Astrocyte (in vitro differentiated cells and primary cell): ENCODE measurements at regions not wholly inside any gene's neighbourhood (a gene's known extent, or its start where the extent isn't known, plus 50 kb on each side); places are given as distances from the start of the nearest gene placed in this dataset.
A peak's percentile ranks its signal among the peaks of the same experiment; 100 is the strongest.

Experiments used
- DNase-seq: peaks from one replicate; pipeline ENCODE4 v3.0.0-alpha.2; 2010; ENCODE audit warnings: low read depth
- FAIRE-seq: peaks from 2 replicates; lab custom pipeline; 2011; peaks lifted over from hg19 to GRCh38; lab: Jason Lieb, UNC
- H2AFZ ChIP-seq: 2 replicates; pipeline ENCODE4 v1.6.0; 2012; ENCODE audit warnings: low read depth, low read length, inconsistent platforms
- H3K27ac ChIP-seq: 2 replicates; pipeline ENCODE4 v1.5.1; 2011; ENCODE audit warnings: low read depth, low read length, inconsistent platforms
- H3K27me3 ChIP-seq: 2 replicates; pipeline ENCODE4 v1.6.0; 2011; ENCODE audit warnings: low read length, inconsistent platforms; ENCODE audit not compliant: insufficient read depth
- H3K36me3 ChIP-seq: 2 replicates; pipeline ENCODE4 v1.5.1; 2011; ENCODE audit warnings: low read length, inconsistent platforms; ENCODE audit not compliant: insufficient read depth
- H3K4me1 ChIP-seq: 2 replicates; pipeline ENCODE4 v1.5.1; 2011; ENCODE audit warnings: low read length, inconsistent platforms; ENCODE audit not compliant: insufficient read depth
- H3K4me2 ChIP-seq: 2 replicates; pipeline ENCODE4 v1.6.0; 2012; ENCODE audit warnings: low read length, inconsistent platforms
- H3K4me3 ChIP-seq: 2 replicates; pipeline ENCODE4 v1.5.1; 2011; ENCODE audit warnings: low read depth, mild to moderate bottlenecking, low read length, inconsistent platforms; ENCODE audit not compliant: insufficient read depth
- H3K79me2 ChIP-seq: 2 replicates; pipeline ENCODE4 v1.6.0; 2012; ENCODE audit warnings: mild to moderate bottlenecking, low read length, inconsistent platforms; ENCODE audit not compliant: insufficient read depth
- H3K9ac ChIP-seq: 2 replicates; pipeline ENCODE4 v1.6.0; 2012; ENCODE audit warnings: mild to moderate bottlenecking, low read length, inconsistent platforms
- H3K9me3 ChIP-seq: 2 replicates; pipeline ENCODE4 v1.5.1; 2012; ENCODE audit warnings: low read depth, mild to moderate bottlenecking, low read length, inconsistent platforms; ENCODE audit not compliant: insufficient read depth
- H4K20me1 ChIP-seq: 2 replicates; pipeline ENCODE4 v1.6.0; 2012; ENCODE audit warnings: low read length, inconsistent platforms; ENCODE audit not compliant: insufficient read depth
- H3K27ac Mint-ChIP-seq: one replicate; pipeline ENCODE4 v1.8.0; 2021; ENCODE audit warnings: mild to moderate bottlenecking, mixed read lengths; ENCODE audit not compliant: unreplicated experiment
- H3K27me3 Mint-ChIP-seq: one replicate; pipeline ENCODE4 v1.8.0; 2021; ENCODE audit warnings: low read depth, mixed read lengths; ENCODE audit not compliant: unreplicated experiment
- H3K36me3 Mint-ChIP-seq: one replicate; pipeline ENCODE4 v1.8.0; 2021; ENCODE audit warnings: low read depth, mixed read lengths; ENCODE audit not compliant: unreplicated experiment
- H3K4me1 Mint-ChIP-seq: one replicate; pipeline ENCODE4 v1.8.0; 2021; ENCODE audit warnings: low read depth, mixed read lengths; ENCODE audit not compliant: unreplicated experiment
- H3K4me3 Mint-ChIP-seq: one replicate; pipeline ENCODE4 v1.8.0; 2021; ENCODE audit warnings: mild to moderate bottlenecking, moderate library complexity, mixed read lengths; ENCODE audit not compliant: unreplicated experiment
- H3K9me3 Mint-ChIP-seq: one replicate; pipeline ENCODE4 v1.8.0; 2021; ENCODE audit warnings: mild to moderate bottlenecking, mixed read lengths; ENCODE audit not compliant: unreplicated experiment
- CTCF ChIP-seq: IDR thresholded peaks from 2 replicates; pipeline ENCODE4 v1.5.1; 2011; ENCODE audit warnings: low read depth, mild to moderate bottlenecking, inconsistent platforms, low read length, moderate library complexity; ENCODE audit not compliant: insufficient read depth
- EZH2 ChIP-seq: IDR thresholded peaks from 2 replicates; pipeline ENCODE4 v1.6.1; 2012; ENCODE audit warnings: mild to moderate bottlenecking, low read length, inconsistent platforms; ENCODE audit not compliant: insufficient read depth

GRCh38 chr5:127235136-127235535 lies 55.5 kb upstream of the MEGF10 start:
- Histone ChIP-seq H2AFZ (no peak overlapping the region), H3K27me3 (no peaks in the 10 kb centered on the region), H3K9me3 (no peaks in the 10 kb centered on the region), H4K20me1 (no peaks in the 10 kb centered on the region), H3K27ac (no peak overlapping the region), H3K4me2 (no peak overlapping the region), H3K4me1 (no peaks in the 10 kb centered on the region), H3K9ac (no peak overlapping the region), H3K79me2 (no peaks in the 10 kb centered on the region), H3K36me3 (no peaks in the 10 kb centered on the region), H3K4me3 (no peak overlapping the region)
- H3K4me1 Mint-ChIP-seq = peaks cover 3% of the 10 kb centered on the region
- no peak for TF ChIP-seq EZH2
- no peaks in the 10 kb centered on the region for H3K9me3 Mint-ChIP-seq
- H3K27ac Mint-ChIP-seq = no peak overlapping the region
- DNase-seq = peak; percentile 13
- H3K27me3 Mint-ChIP-seq = peaks cover 4% of the 10 kb centered on the region
- FAIRE-seq = no peak
- no peaks in the 10 kb centered on the region for H3K36me3 Mint-ChIP-seq
- H3K4me3 Mint-ChIP-seq = no peak overlapping the region

GRCh38 chr5:127236254-127236653 lies 54.3 kb upstream of the MEGF10 start:
- H3K36me3 Mint-ChIP-seq = no peaks in the 10 kb centered on the region
- H2AFZ ChIP-seq = no peak overlapping the region
- H3K4me2 ChIP-seq = no peak overlapping the region
- H3K27me3 ChIP-seq = no peaks in the 10 kb centered on the region
- no peak for DNase-seq
- no peak overlapping the region for H3K9ac ChIP-seq
- no peak overlapping the region for H3K27ac Mint-ChIP-seq
- no peaks in the 10 kb centered on the region for H3K27me3 Mint-ChIP-seq
- no peaks in the 10 kb centered on the region for H3K9me3 Mint-ChIP-seq
- H3K4me3 Mint-ChIP-seq = no peak overlapping the region
- no peak overlapping the region for H3K27ac ChIP-seq
- no peaks in the 10 kb centered on the region for H3K79me2 ChIP-seq
- H3K4me3 ChIP-seq = no peak overlapping the region
- H4K20me1 ChIP-seq = no peaks in the 10 kb centered on the region
- peaks cover 3% of the 10 kb centered on the region for H3K4me1 Mint-ChIP-seq
- no peaks in the 10 kb centered on the region for H3K36me3 ChIP-seq
- no peak for FAIRE-seq
- TF ChIP-seq CTCF = no peak
- TF ChIP-seq EZH2 = no peak
- H3K4me1 ChIP-seq = no peaks in the 10 kb centered on the region
- H3K9me3 ChIP-seq = no peaks in the 10 kb centered on the region
